Mesendoderm (in vitro differentiated cells): ENCODE measurements at regions not wholly inside any gene's neighbourhood (a gene's known extent, or its start where the extent isn't known, plus 50 kb on each side); places are given as distances from the start of the nearest gene placed in this dataset.

Experiments used
- DNase-seq: peaks from one replicate; pipeline ENCODE4 v3.0.0; 2013
- H2AK5ac ChIP-seq: 2 replicates; pipeline ENCODE4 v1.6.1; 2013; ENCODE audit warnings: low read length, inconsistent platforms
- H2BK120ac ChIP-seq: 2 replicates; pipeline ENCODE4 v1.6.1; 2013; ENCODE audit warnings: low read depth, mild to moderate bottlenecking, low read length, moderate library complexity, mixed read lengths
- H2BK15ac ChIP-seq: replicated peaks from 2 replicates; pipeline ENCODE4 v1.6.1; 2013; ENCODE audit warnings: low read depth, mild to moderate bottlenecking, moderate library complexity
- H2BK5ac ChIP-seq: 2 replicates; pipeline ENCODE4 v1.6.1; 2013; ENCODE audit warnings: low read length, inconsistent platforms
- H3K18ac ChIP-seq: 2 replicates; pipeline ENCODE4 v1.6.1; 2013; ENCODE audit warnings: mild to moderate bottlenecking, low read length, mixed read lengths
- H3K23ac ChIP-seq: one replicate; pipeline ENCODE4 v1.6.1; 2013; ENCODE audit warnings: low read length
- H3K27ac ChIP-seq: 2 replicates; pipeline ENCODE4 v1.5.1; 2013; ENCODE audit warnings: low read depth, mild to moderate bottlenecking, inconsistent platforms, low read length, moderate library complexity
- H3K27me3 ChIP-seq: 2 replicates; pipeline ENCODE4 v1.6.1; 2013; ENCODE audit warnings: low read length, control low read depth, mild to moderate bottlenecking, inconsistent platforms; ENCODE audit not compliant: insufficient read depth, poor library complexity
- H3K36me3 ChIP-seq: 2 replicates; pipeline ENCODE4 v1.6.1; 2013; ENCODE audit warnings: low read length, inconsistent platforms; ENCODE audit not compliant: control insufficient read depth, insufficient read depth
- H3K4ac ChIP-seq: one replicate; pipeline ENCODE4 v1.6.1; 2013; ENCODE audit warnings: low read depth, mild to moderate bottlenecking, low read length, moderate library complexity
- H3K4me1 ChIP-seq: 2 replicates; pipeline ENCODE4 v1.6.1; 2013; ENCODE audit warnings: low read depth, low read length, inconsistent platforms; ENCODE audit not compliant: control insufficient read depth
- H3K4me2 ChIP-seq: 2 replicates; pipeline ENCODE4 v1.6.1; 2013; ENCODE audit warnings: low read length
- H3K4me3 ChIP-seq: 2 replicates; pipeline ENCODE4 v1.5.1; 2013; ENCODE audit warnings: mild to moderate bottlenecking, low read length
- H3K56ac ChIP-seq: one replicate; pipeline ENCODE4 v1.6.1; 2013; ENCODE audit warnings: low read length
- H3K79me1 ChIP-seq: 2 replicates; pipeline ENCODE4 v1.6.1; 2013; ENCODE audit warnings: low read length, inconsistent platforms
- H3K79me2 ChIP-seq: 2 replicates; pipeline ENCODE4 v1.6.1; 2013; ENCODE audit warnings: mild to moderate bottlenecking, low read length; ENCODE audit not compliant: control insufficient read depth, insufficient read depth
- H3K9ac ChIP-seq: 2 replicates; pipeline ENCODE4 v1.6.1; 2013; ENCODE audit warnings: low read length, inconsistent platforms
- H4K5ac ChIP-seq: one replicate; pipeline ENCODE4 v1.6.1; 2013; ENCODE audit warnings: low read length
- H4K8ac ChIP-seq: one replicate; pipeline ENCODE4 v1.6.1; 2013; ENCODE audit warnings: low read depth, mild to moderate bottlenecking, control low read depth, low read length, moderate library complexity
- WGBS: extraction: QIAGEN DNeasy Blood & Tissue Kit; methylation state at CpG from one replicate; pipeline ENCODE4 v1.1.7; 2013; ENCODE audit warnings: low lambda C conversion rate, missing lambda C conversion rate; ENCODE audit not compliant: insufficient coverage; ENCODE audit errors: extremely low coverage; 5-methylcytosine and 5-hydroxymethylcytosine counted together

DNA sequence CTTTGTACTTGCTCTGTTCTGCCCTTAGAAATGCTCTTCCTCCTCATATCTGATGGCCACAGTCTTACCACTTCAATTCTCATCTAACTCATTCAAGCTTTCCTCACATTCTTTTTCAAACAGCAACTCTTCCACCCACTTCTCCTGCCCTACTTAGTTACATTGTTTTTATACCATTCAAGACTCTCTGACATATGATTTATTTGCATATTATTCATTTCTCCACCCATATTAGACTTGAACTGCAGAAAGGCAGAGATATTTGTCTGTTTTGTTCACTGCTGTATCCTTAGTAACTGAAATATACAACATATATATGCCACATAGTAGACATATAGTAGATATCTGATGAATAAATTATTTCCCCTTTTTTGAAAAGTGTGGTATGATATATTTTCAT, 95.5 kb upstream of the DCN start:
- Histone ChIP-seq H3K27me3 (no peaks in the 10 kb centered on the region), H4K5ac (no peak overlapping the region), H2BK5ac (no peak overlapping the region), H3K4me2 (no peak overlapping the region), H2AK5ac (no peak overlapping the region), H3K4me3 (no peak overlapping the region), H2BK15ac (no peak overlapping the region), H3K9ac (no peak overlapping the region), H3K18ac (no peak overlapping the region), H3K36me3 (no peaks in the 10 kb centered on the region), H3K79me2 (no peaks in the 10 kb centered on the region), H4K8ac (no peak overlapping the region), H3K27ac (no peak overlapping the region), H3K4me1 (no peaks in the 10 kb centered on the region), H3K56ac (no peak overlapping the region), H2BK120ac (no peak overlapping the region), H3K4ac (no peak overlapping the region), H3K79me1 (no peaks in the 10 kb centered on the region), H3K23ac (no peak overlapping the region)
- no peak for DNase-seq

GRCh38 chr12:91276509-91276908, 93.9 kb upstream of the DCN start:
- no peak overlapping the region for H3K4me2 ChIP-seq
- H3K27me3 ChIP-seq = no peaks in the 10 kb centered on the region

DNA sequence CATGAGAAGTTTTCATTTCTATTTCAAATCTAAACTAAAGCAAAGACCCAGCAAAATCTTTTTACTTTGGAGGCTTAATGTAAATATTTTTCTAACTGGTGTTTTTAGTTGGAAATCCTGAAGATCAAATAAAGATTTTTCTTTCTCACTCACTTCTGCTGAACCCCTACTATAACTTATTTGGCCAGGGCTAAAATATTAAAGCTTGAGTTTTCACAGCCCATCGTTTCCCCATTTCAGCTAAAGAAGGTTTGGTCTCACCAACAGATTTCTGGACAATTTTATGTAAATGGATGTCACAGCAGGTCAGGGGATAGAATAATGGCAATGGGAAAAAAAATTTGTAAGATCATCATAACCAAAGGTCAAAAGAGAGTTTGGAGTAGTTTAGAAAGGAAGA, 92.7 kb upstream of the DCN start:
- Histone ChIP-seq H2BK15ac (no peak overlapping the region), H2BK5ac (no peak overlapping the region), H3K27ac (no peak overlapping the region), H3K9ac (no peak overlapping the region), H4K8ac (no peak overlapping the region), H3K4ac (no peak overlapping the region), H3K4me2 (no peak overlapping the region), H3K56ac (no peak overlapping the region), H3K27me3 (no peaks in the 10 kb centered on the region), H3K23ac (no peak overlapping the region), H3K79me2 (no peaks in the 10 kb centered on the region), H3K79me1 (no peaks in the 10 kb centered on the region), H3K4me3 (no peak overlapping the region), H3K36me3 (no peaks in the 10 kb centered on the region), H2AK5ac (no peak overlapping the region), H4K5ac (no peak overlapping the region), H2BK120ac (no peak overlapping the region), H3K4me1 (no peaks in the 10 kb centered on the region), H3K18ac (no peak overlapping the region)
- WGBS = no CpG with 5 or more reads among the region's 1 CpG
- DNase-seq = no peak

More at GRCh38 chr12:91276509-91276908, 93.9 kb upstream of the DCN start:
- Histone ChIP-seq H3K36me3 (no peaks in the 10 kb centered on the region), H3K4ac (no peak overlapping the region), H3K23ac (no peak overlapping the region), H2AK5ac (no peak overlapping the region), H2BK5ac (no peak overlapping the region), H3K27ac (no peak overlapping the region), H3K4me3 (no peak overlapping the region), H4K5ac (no peak overlapping the region), H3K79me2 (no peaks in the 10 kb centered on the region), H2BK15ac (no peak overlapping the region), H3K9ac (no peak overlapping the region), H4K8ac (no peak overlapping the region), H3K18ac (no peak overlapping the region), H2BK120ac (no peak overlapping the region), H3K4me1 (no peaks in the 10 kb centered on the region), H3K56ac (no peak overlapping the region), H3K79me1 (no peaks in the 10 kb centered on the region)
- WGBS = no CpG with 5 or more reads among the region's 2 CpGs
- no peak for DNase-seq

- DNase-seq = peak; percentile 42
- Histone ChIP-seq H3K9ac (no peak overlapping the region), H2BK15ac (no peak overlapping the region), H3K4me2 (no peak overlapping the region), H3K79me1 (no peaks in the 10 kb centered on the region), H3K4me1 (no peaks in the 10 kb centered on the region), H2AK5ac (no peak overlapping the region), H3K36me3 (no peaks in the 10 kb centered on the region), H4K5ac (no peak overlapping the region), H4K8ac (no peak overlapping the region), H2BK120ac (no peak overlapping the region), H3K4ac (no peak overlapping the region), H3K18ac (no peak overlapping the region), H3K4me3 (no peak overlapping the region), H3K27me3 (no peaks in the 10 kb centered on the region), H3K56ac (no peak overlapping the region), H2BK5ac (no peak overlapping the region), H3K79me2 (no peaks in the 10 kb centered on the region), H3K23ac (no peak overlapping the region), H3K27ac (no peak overlapping the region)
- no CpG with 5 or more reads among the region's 1 CpG for WGBS
Observed at GRCh38 chr12:91274916-91275315, 92.3 kb upstream of the DCN start.

- H4K8ac ChIP-seq = no peak overlapping the region
- H3K9ac ChIP-seq = no peak overlapping the region
- H3K27ac ChIP-seq = no peak overlapping the region
- H3K4me2 ChIP-seq = no peak overlapping the region
- H2BK15ac ChIP-seq = peak overlapping the region; percentile 12
- no peak overlapping the region for H3K18ac ChIP-seq
- H4K5ac ChIP-seq = no peak overlapping the region
- no peaks in the 10 kb centered on the region for H3K36me3 ChIP-seq
- no peak overlapping the region for H3K4me3 ChIP-seq
- no peak overlapping the region for H3K23ac ChIP-seq
- no CpG with 5 or more reads among the region's 5 CpGs for WGBS
- no peaks in the 10 kb centered on the region for H3K79me2 ChIP-seq
- H3K27me3 ChIP-seq = no peaks in the 10 kb centered on the region
- no peak overlapping the region for H2AK5ac ChIP-seq
- H3K4me1 ChIP-seq = no peaks in the 10 kb centered on the region
- no peak overlapping the region for H2BK120ac ChIP-seq
- no peak overlapping the region for H3K56ac ChIP-seq
- no peak overlapping the region for H3K4ac ChIP-seq
- DNase-seq = peak; percentile 7
- no peaks in the 10 kb centered on the region for H3K79me1 ChIP-seq
- no peak overlapping the region for H2BK5ac ChIP-seq
Observed at GRCh38 chr12:91273560-91273959, 90.9 kb upstream of the DCN start.

- Histone ChIP-seq H3K27ac (no peak overlapping the region), H3K4me3 (no peak overlapping the region), H2BK120ac (no peak overlapping the region), H3K79me1 (no peaks in the 10 kb centered on the region), H3K36me3 (no peaks in the 10 kb centered on the region), H3K4me1 (no peaks in the 10 kb centered on the region), H3K23ac (no peak overlapping the region), H3K4ac (no peak overlapping the region), H4K5ac (no peak overlapping the region), H2BK5ac (no peak overlapping the region), H2BK15ac (no peak overlapping the region), H3K18ac (no peak overlapping the region), H4K8ac (no peak overlapping the region), H2AK5ac (no peak overlapping the region), H3K79me2 (no peaks in the 10 kb centered on the region), H3K56ac (no peak overlapping the region), H3K9ac (no peak overlapping the region), H3K27me3 (no peaks in the 10 kb centered on the region), H3K4me2 (no peak overlapping the region)
- peak; percentile 56 for DNase-seq
- WGBS = no CpG with 5 or more reads among the region's 4 CpGs
Observed at GRCh38 chr12:91272461-91273063, 89.9 kb upstream of the DCN start.
